ENCODE measurements at regions not wholly inside any gene's neighbourhood (a gene's known extent, or its start where the extent isn't known, plus 50 kb on each side); places are given as distances from the start of the nearest gene placed in this dataset.

- no peaks in the 10 kb centered on the region for H3K36me3 ChIP-seq (ENCODE audit: control insufficient read depth in 2 of 3, insufficient read depth in 3 of 3, low read length in 3 of 3)
Measured at GRCh38 chr4:96260064-96260682, 420.3 kb downstream of the PDHA2 start.

GRCh38 chr4:96262057-96262456, 422.2 kb downstream of the PDHA2 start:
- Histone ChIP-seq H3K4me1 (ENCODE audit: control insufficient read depth in 2 of 3, insufficient read depth in 2 of 3, low read depth in 1 of 3, low read length in 3 of 3) (no peaks in the 10 kb centered on the region), H3K27ac (ENCODE audit: low read depth in 2 of 2, low read length in 2 of 2) (no peak overlapping the region), H3K9me3 (ENCODE audit: control insufficient read depth in 2 of 3, insufficient read depth in 1 of 3, low read length in 3 of 3) (no peaks in the 10 kb centered on the region), H3K36me3 (ENCODE audit: control insufficient read depth in 2 of 3, insufficient read depth in 3 of 3, low read length in 3 of 3) (no peaks in the 10 kb centered on the region), H3K27me3 (ENCODE audit: control insufficient read depth, insufficient read depth, low read length) (no peaks in the 10 kb centered on the region), H3K4me3 (ENCODE audit: low read length in 3 of 3) (no peak overlapping the region), H3K9ac (ENCODE audit: low read length in 3 of 3) (no peak overlapping the region)
- DNase-seq (no peak), FAIRE-seq (no peak)
- intact Hi-C loops (cut with DNase I), result no loop called here
- no peak for TF ChIP-seq CTCF (IDR thresholded peaks at IDR 0.05; ENCODE audit: borderline replicate concordance, extremely low read depth, insufficient read depth)

More at GRCh38 chr4:96260064-96260682, 420.3 kb downstream of the PDHA2 start:
- H3K27me3 ChIP-seq (ENCODE audit: control insufficient read depth, insufficient read depth, low read length), result no peaks in the 10 kb centered on the region
- FAIRE-seq, result no peak
- TF ChIP-seq CTCF (IDR thresholded peaks at IDR 0.05; ENCODE audit: borderline replicate concordance, extremely low read depth, insufficient read depth), result no peak
- H3K9me3 ChIP-seq (ENCODE audit: control insufficient read depth in 2 of 3, insufficient read depth in 1 of 3, low read length in 3 of 3), result no peaks in the 10 kb centered on the region
- no peak overlapping the region for H3K4me3 ChIP-seq (ENCODE audit: low read length in 3 of 3)
- H3K4me1 ChIP-seq (ENCODE audit: control insufficient read depth in 2 of 3, insufficient read depth in 2 of 3, low read depth in 1 of 3, low read length in 3 of 3), result no peaks in the 10 kb centered on the region
- H3K9ac ChIP-seq (ENCODE audit: low read length in 3 of 3), result no peak overlapping the region
- H3K27ac ChIP-seq (ENCODE audit: low read depth in 2 of 2, low read length in 2 of 2), result no peak overlapping the region
- intact Hi-C loops (cut with DNase I), result no loop called here
- DNase-seq, result no peak

- H3K4me3 ChIP-seq (ENCODE audit: low read length in 3 of 3), result no peak overlapping the region
- H3K36me3 ChIP-seq (ENCODE audit: control insufficient read depth in 2 of 3, insufficient read depth in 3 of 3, low read length in 3 of 3), result no peaks in the 10 kb centered on the region
- H3K4me1 ChIP-seq (ENCODE audit: control insufficient read depth in 2 of 3, insufficient read depth in 2 of 3, low read depth in 1 of 3, low read length in 3 of 3), result no peaks in the 10 kb centered on the region
- FAIRE-seq (no peak), DNase-seq (no peak)
- no peaks in the 10 kb centered on the region for H3K27me3 ChIP-seq (ENCODE audit: control insufficient read depth, insufficient read depth, low read length)
- TF ChIP-seq CTCF (IDR thresholded peaks at IDR 0.05; ENCODE audit: borderline replicate concordance, extremely low read depth, insufficient read depth), result no peak
- H3K9me3 ChIP-seq (ENCODE audit: control insufficient read depth in 2 of 3, insufficient read depth in 1 of 3, low read length in 3 of 3), result no peaks in the 10 kb centered on the region
- H3K9ac ChIP-seq (ENCODE audit: low read length in 3 of 3), result no peak overlapping the region
- intact Hi-C loops (cut with DNase I), result no loop called here
- H3K27ac ChIP-seq (ENCODE audit: low read depth in 2 of 2, low read length in 2 of 2), result no peak overlapping the region
Measured at GRCh38 chr4:96263291-96263690, 423.4 kb downstream of the PDHA2 start.

- H3K27me3 ChIP-seq (ENCODE audit: control insufficient read depth, insufficient read depth, low read length), result no peaks in the 10 kb centered on the region
- H3K4me3 ChIP-seq (ENCODE audit: low read length in 3 of 3), result no peak overlapping the region
- intact Hi-C loops (cut with DNase I), result no loop called here
- no peak for FAIRE-seq
- no peaks in the 10 kb centered on the region for H3K9me3 ChIP-seq (ENCODE audit: control insufficient read depth in 2 of 3, insufficient read depth in 1 of 3, low read length in 3 of 3)
- no peak overlapping the region for H3K9ac ChIP-seq (ENCODE audit: low read length in 3 of 3)
- H3K36me3 ChIP-seq (ENCODE audit: control insufficient read depth in 2 of 3, insufficient read depth in 3 of 3, low read length in 3 of 3), result no peaks in the 10 kb centered on the region
- H3K27ac ChIP-seq (ENCODE audit: low read depth in 2 of 2, low read length in 2 of 2), result no peak overlapping the region
- no peaks in the 10 kb centered on the region for H3K4me1 ChIP-seq (ENCODE audit: control insufficient read depth in 2 of 3, insufficient read depth in 2 of 3, low read depth in 1 of 3, low read length in 3 of 3)
- no peak for DNase-seq
- TF ChIP-seq CTCF (IDR thresholded peaks at IDR 0.05; ENCODE audit: borderline replicate concordance, extremely low read depth, insufficient read depth), result no peak
Measured at GRCh38 chr4:96264941-96265463, 425.1 kb downstream of the PDHA2 start.

All from kidney (tissue), 13 donors.